ENCODE measurements at regions not wholly inside any gene's neighbourhood (a gene's known extent, or its start where the extent isn't known, plus 50 kb on each side); places are given as distances from the start of the nearest gene placed in this dataset.

DNA sequence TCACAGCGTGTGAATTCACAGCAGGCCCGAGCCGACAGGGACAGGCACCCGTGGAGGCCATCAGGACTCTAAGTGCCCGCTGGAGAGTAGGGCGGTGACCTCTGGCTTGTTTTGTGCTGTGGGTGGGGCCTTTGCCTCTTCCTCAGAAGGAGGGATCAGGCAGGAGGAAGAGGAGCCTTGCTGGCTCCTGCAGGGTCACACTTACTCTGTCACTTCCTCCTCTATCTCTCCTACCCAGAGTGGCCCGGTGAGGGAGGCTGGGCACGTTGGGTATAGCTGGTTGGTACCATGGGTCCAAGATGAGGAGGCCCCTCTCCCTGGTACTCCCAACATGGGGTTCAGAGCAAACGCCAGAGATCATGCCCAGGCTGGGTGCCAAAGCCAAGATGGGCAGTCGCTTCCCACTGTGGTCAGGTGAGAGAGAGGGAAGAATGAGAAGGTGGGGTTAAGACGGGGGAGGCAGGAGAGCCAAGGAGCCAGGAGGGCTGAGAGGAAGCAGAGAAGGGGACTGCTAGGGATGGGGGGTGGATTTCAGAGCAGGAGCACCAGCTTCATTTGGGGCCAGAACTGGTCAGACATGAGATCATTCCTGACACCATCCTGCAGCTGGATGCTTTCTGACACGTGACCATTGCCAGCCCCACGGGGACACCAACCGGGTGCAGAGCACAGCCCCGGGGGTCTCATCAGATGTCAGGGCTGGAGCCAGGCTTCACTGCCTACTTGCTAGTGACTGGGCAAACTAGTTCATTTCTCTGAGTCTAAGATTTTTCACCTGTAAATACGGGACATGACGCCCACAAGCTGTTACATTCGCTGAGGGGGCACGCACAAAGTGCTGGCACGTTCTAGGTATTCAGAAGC is 54.8 kb upstream of the CACUL1 start:
- no peak for TF ChIP-seq EZH2 (IDR thresholded peaks at IDR 0.05; ENCODE audit: low read depth, low read length, severe bottlenecking)
- TF ChIP-seq RNF2 (IDR thresholded peaks at IDR 0.05; ENCODE audit: borderline replicate concordance, low read depth, low read length, missing control alignments, poor library complexity, severe bottlenecking): no peak

All from H1 (cell line).